ENCODE measurements at regions not wholly inside any gene's neighbourhood (a gene's known extent, or its start where the extent isn't known, plus 50 kb on each side); places are given as distances from the start of the nearest gene placed in this dataset.

DNA sequence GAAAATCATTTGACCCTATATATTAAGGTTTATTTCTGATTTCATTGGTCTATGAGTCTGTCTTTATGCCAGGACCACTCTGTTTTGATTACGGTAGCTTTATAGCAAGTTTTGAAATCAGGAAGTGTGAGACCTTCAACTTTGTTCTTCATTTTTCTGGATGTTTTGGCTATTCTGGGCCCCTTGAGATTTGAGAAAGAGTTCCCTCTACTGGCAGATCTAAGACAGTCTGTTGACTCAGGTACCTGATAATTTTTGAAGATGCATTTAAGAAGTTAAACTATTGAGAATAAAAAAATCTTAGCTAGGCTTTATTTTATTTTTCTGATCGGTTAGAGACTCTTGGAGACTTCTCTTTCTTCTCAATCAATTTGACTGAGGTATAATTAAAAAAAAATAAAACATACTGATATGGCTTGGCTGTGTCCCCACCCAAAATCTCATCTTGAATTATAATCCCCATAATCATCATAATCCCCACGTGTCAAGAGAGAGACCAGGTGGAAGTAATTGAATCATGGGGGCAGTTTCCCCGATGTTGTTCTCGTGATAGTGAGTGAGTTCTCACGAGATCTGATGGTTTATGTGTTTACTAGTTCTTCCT lies 209.2 kb downstream of the SNX10 start:
- no peaks in the 10 kb centered on the region for H3K4me1 ChIP-seq (replicated peaks in 1 of 2)
- no peak overlapping the region for H3K4me3 ChIP-seq
- H3K27me3 ChIP-seq: no peaks in the 10 kb centered on the region
- TF ChIP-seq POLR2A (IDR thresholded peaks at IDR 0.05) (no peak), CTCF (IDR thresholded peaks at IDR 0.05) (peak; percentile 24 to 62 (median 45))
- no peak overlapping the region for H3K27ac ChIP-seq
- intact Hi-C loops (cut with DNase I): loop anchor here in 1 of 2 donors (5.0 kb wide), 1 partner anchor 124 kb away; no protein-coding TSS in a partner anchor
- H3K9me3 ChIP-seq (replicated peaks in 1 of 3): no peaks in the 10 kb centered on the region
- no peaks in the 10 kb centered on the region for H3K36me3 ChIP-seq (replicated peaks in 1 of 2)
- no peak for DNase-seq
- WGBS, 4 donors: 59 to 74% (median 64%) methylated on average over 6 of the region's 6 CpGs

DNA sequence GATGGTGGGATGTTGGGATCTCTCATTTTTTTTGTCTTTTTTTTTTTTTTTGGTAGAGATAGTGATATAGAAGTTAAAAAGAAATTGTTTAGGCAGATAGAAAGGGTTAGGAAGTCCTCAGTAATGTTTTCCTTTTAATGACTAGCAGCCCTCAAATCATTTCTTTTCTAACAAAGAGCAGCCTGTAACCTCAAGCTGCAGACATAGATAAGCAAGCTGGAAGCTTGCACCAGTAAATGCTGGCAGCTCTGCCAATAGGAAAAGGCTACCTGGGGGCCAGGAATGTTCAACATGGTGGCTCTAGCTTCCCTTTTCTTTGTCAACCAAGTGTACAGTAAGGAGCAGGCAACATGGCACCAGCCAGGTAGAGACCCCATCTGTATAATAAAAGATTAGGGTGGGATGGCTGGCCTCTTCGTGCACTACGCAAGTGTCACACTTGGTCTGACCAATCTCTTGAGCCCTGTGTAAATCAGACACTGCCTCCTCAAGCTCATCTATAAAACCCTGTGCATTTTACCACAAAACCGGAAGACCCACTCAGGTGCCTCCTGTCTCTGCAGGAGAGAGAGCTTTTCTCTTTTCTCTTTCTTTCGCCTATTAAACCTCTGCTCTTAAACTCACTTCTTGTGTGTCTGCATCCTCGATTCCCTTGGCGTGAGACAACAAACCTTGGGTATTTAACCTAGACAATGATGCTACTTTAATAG lies 212.9 kb downstream of the SNX10 start:
- Histone ChIP-seq H3K27ac (no peak overlapping the region), H3K27me3 (no peaks in the 10 kb centered on the region), H3K4me3 (no peak overlapping the region), H3K4me1 (replicated peaks in 1 of 2) (no peaks in the 10 kb centered on the region), H3K9me3 (replicated peaks in 1 of 3) (no peaks in the 10 kb centered on the region), H3K36me3 (replicated peaks in 1 of 2) (no peaks in the 10 kb centered on the region)
- WGBS, 4 donors: 86 to 95% (median 91%) methylated on average over 6 of the region's 6 CpGs
- DNase-seq: no peak
- no peak for TF ChIP-seq CTCF (IDR thresholded peaks at IDR 0.05)
- TF ChIP-seq POLR2A (IDR thresholded peaks at IDR 0.05): no peak
- intact Hi-C loops (cut with DNase I): loop anchor here in 1 of 2 donors (5.0 kb wide), 1 partner anchor 127 kb away; no protein-coding TSS in a partner anchor

DNA sequence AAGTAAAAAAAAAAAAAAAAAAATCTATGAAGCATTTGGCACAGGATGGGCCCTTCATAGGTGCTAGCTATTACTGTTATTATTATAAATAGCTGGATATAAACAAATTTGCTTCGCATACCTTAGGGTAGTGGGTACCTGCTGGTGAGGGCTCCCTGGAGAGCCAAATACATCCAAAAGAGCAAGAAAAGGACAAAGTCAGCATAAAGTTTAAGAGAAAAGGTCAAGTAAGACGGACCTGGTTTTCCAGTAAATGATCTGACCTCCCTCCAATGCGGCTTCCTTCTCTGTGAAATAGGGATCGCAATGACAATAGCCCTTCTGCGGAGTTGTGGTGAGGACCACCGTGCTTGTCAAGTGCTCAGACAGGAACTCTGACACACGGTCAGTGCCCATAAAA lies 214.5 kb downstream of the SNX10 start:
- Histone ChIP-seq H3K27ac (no peak overlapping the region), H3K4me1 (replicated peaks in 1 of 2) (no peaks in the 10 kb centered on the region), H3K9me3 (replicated peaks in 1 of 3) (no peaks in the 10 kb centered on the region), H3K27me3 (no peaks in the 10 kb centered on the region), H3K36me3 (replicated peaks in 1 of 2) (no peaks in the 10 kb centered on the region), H3K4me3 (no peak overlapping the region)
- intact Hi-C loops (cut with DNase I): no loop called here
- TF ChIP-seq CTCF (IDR thresholded peaks at IDR 0.05): no peak
- no peak for TF ChIP-seq POLR2A (IDR thresholded peaks at IDR 0.05)
- WGBS, 4 donors: 85 to 94% (median 89%) methylated on average over 7 of the region's 7 CpGs
- no peak for DNase-seq

DNA sequence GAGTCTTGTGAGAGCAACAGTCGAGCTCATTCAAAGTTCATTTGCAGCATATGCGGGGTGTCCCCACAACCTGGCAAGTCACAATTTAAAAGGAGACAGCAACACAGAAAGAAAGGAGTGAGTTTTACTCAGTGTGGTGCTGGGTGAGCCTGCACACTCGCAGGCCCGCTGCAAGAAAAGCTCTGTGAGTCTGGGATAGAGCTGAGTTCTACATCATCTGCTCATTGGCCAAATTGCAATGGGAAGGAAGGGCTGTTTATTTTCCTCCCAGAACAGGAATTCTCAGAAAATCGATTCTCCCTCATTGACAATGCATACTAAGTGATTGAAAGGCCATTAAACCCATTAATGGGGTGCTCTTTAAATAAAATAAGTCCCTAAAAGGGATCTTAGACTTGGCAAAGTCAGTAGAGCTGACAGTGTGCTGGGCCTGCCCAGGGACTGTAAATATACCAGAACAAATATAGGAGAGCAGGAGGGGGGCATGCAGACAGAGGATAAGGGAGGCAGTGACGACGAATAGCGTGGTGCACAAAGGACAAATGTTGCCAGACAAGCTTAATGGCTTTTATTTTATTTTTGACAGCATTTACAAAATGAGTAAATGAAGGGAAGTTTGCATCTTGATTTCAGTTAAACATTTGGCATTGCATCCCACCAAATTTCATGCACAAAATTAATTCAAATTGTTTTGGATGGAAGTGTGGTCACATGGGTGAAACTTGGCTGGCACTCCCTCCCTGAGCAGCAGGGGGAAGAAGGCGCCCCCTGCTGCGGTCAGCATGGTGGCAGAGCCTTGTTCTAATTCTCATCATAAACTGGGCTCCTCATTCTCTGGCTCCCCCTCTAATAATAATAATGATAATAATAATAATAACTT lies 215.7 kb downstream of the SNX10 start:
- H3K4me3 ChIP-seq: no peak overlapping the region
- H3K27me3 ChIP-seq: no peaks in the 10 kb centered on the region
- no peaks in the 10 kb centered on the region for H3K9me3 ChIP-seq (replicated peaks in 1 of 3)
- no peak for DNase-seq
- no peaks in the 10 kb centered on the region for H3K36me3 ChIP-seq (replicated peaks in 1 of 2)
- no peak for TF ChIP-seq CTCF (IDR thresholded peaks at IDR 0.05)
- TF ChIP-seq POLR2A (IDR thresholded peaks at IDR 0.05): no peak
- WGBS, 4 donors: 80 to 92% (median 86%) methylated on average over 10 of the region's 10 CpGs
- intact Hi-C loops (cut with DNase I): no loop called here
- H3K27ac ChIP-seq: no peak overlapping the region
- no peaks in the 10 kb centered on the region for H3K4me1 ChIP-seq (replicated peaks in 1 of 2)
